ENCODE measurements at regions not wholly inside any gene's neighbourhood (a gene's known extent, or its start where the extent isn't known, plus 50 kb on each side); places are given as distances from the start of the nearest gene placed in this dataset.

DNA sequence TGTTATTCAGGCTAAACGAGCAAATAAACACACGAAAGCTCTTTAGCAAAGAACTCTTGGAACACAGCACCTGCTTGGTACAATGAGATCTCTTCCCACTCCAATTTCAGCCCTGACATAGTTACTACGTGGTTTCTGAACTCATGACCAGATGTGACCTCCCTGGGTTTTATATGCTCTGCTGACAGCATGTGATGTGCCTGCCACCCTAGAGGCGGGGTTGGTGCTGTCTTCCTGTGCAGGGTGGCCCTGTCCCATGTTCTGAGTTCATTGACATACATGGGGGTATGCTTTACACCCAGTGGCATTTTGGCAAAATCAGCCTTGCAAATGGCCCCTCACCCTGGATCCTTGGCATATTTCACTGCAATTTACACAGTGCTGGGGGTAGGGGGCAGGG, 475.3 kb upstream of the ZFHX3 start:
- DNase-seq (ENCODE audit: low read depth) = no peak
- in situ Hi-C loops (cut with HindIII; ENCODE audit: low pct_unique_long_range_greater_than_20kb, low sequenced_read_pairs) = no loop called here

- no peak for DNase-seq (ENCODE audit: low read depth)
- in situ Hi-C loops (cut with HindIII; ENCODE audit: low pct_unique_long_range_greater_than_20kb, low sequenced_read_pairs) = no loop called here
Observed at GRCh38 chr16:73521499-73521898, 473.6 kb upstream of the ZFHX3 start.

DNA sequence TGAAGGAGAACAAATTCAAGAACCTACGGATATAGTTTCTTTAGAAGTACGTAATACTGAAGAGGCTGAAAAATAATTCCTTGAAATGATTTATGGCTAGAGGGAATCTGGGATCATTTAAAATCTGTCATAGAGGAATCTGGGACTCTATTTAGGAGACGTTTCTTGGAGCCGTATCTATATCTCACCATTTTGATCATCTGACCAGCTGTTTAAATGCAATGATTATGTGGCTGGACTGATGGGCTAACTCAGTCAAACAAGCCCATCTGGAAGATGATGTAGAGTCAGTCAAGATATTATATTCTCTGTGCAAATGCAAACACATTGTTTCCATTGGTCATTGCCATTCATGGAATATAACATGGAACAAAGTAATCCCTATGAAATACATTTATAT, 467.7 kb upstream of the ZFHX3 start:
- no peak for DNase-seq (ENCODE audit: low read depth)
- in situ Hi-C loops (cut with HindIII; ENCODE audit: low pct_unique_long_range_greater_than_20kb, low sequenced_read_pairs) = no loop called here

DNA sequence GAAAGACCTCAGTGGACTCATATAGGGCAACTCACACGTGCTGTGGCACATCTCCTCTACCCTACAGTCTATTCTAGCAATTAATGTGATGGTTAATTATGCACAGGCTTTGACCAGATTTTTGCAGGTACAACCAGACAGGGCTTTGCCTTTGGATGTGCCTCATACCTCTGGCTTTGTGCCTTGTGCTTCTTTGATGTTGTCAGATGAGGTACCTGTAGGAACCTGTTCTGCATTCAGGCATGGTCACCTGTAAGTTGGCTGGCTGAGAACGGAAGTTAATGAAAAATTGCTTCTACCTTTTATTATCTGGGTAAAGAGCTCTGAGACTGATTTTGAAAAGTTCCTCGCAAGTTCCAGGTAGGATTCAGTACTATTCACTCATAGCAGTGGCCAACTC, 462.9 kb upstream of the ZFHX3 start:
- no peak for DNase-seq (ENCODE audit: low read depth)

DNA sequence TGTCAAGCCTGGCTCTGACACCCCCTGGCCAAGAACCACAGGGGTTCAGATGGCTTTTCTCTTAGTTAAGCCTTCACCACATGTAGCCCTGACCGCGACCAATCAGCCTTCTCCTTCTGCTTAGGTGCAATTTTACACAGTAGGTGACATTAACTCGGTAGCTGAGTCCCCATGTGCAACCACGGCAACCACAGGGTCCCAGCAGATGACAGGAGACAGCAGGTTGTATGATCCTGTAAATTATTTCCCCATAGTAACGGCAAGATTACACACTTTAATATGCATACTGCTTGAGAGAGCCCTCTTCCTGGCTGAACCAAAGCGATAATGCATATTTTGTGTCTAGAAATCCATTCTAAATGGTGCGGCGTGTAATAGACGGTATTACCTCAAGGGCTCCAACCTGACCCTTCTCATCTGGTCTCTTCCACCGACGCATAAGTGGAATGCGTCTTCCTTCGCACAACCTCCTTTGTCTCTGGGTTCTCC, 458.7 kb upstream of the ZFHX3 start:
- in situ Hi-C loops (cut with HindIII; ENCODE audit: low pct_unique_long_range_greater_than_20kb, low sequenced_read_pairs) = no loop called here
- DNase-seq (ENCODE audit: low read depth) = no peak

More for the DNA sequence above, 462.9 kb upstream of the ZFHX3 start:
- in situ Hi-C loops (cut with HindIII; ENCODE audit: low pct_unique_long_range_greater_than_20kb, low sequenced_read_pairs) = no loop called here

DNA sequence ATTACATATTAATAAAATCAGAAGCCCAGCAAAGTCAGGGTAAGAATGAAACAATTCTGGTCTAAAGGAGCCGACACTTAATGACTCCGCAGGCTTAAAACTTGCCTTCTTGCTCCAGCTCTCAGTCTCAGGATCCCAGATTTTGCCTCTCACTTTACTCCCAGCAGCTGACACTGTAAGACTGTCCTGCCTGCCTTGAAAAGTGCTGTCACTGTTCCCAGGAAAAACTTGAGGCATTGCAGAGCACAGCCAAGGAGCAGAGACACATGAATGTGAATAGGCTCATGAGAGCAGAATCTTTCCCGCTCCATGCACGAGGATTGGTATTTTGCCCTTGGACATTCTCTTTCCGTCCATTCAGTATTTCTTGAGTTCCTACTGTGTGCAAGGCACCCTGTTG, 457.6 kb upstream of the ZFHX3 start:
- DNase-seq (ENCODE audit: low read depth) = no peak
- in situ Hi-C loops (cut with HindIII; ENCODE audit: low pct_unique_long_range_greater_than_20kb, low sequenced_read_pairs) = no loop called here

DNA sequence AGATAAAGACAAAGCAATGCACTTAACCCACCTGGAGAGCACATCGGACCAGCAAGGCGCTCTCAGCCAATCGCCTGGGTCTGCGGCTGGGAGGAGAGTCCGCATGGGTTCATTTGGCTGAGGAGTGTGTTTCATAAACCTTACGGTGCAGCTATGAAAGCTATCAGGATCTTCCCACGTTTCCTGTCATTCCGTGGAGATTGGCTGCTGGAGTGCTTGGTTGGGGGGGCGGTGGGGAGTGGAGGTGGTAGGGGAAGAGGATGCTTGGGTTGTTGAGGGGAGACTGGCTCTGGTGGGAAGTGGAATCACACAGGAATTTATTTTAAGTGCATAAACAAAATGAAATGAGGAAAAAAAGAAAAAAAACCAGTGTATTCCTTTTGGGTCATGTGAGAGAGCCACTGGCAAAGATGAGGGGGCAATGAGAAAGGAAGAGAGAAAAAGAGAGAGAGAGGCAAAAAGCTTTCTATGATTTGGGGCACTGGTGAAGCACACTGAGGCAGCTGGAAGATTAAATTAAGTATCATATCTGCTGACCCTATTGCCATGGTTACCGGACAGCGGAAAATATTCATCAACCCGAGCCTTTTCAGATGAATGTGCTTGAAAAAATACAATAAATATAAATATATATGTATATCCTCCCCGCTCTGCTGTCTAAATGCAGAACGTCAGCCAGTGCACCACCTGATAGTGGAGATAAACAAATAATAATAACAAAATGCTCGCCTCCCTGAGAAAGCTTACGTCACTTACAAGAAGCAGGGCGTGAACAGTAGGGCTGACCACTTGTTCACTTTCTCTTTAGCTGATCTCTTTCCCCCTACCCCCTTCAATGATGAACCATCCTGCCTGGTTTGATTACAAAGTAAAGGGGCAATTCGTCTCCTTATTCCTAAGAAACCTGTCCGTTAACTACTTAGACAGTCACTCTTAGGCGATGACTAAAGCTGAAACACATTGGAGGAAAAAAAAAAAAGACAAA, 457.0 kb upstream of the ZFHX3 start:
- DNase-seq (ENCODE audit: low read depth) = no peak
- in situ Hi-C loops (cut with HindIII; ENCODE audit: low pct_unique_long_range_greater_than_20kb, low sequenced_read_pairs) = no loop called here

DNA sequence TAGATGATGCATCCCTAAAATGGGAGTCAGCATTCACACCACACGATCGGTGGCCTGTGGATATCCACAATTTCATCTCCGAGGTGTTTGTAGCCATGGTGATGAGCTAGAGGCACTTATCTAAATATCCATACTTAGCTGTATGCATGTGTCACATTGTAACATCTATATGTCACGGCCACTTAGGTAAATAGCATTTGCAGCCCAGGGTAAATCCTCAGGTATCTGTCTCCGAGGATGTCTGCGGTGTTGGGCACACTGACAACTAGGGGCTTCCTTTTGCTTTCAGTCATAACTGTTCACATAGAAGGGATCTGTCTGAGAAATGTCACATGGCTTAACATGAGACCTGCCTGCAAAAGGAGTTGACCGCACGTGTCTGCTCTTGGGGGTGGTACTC, 455.2 kb upstream of the ZFHX3 start:
- in situ Hi-C loops (cut with HindIII; ENCODE audit: low pct_unique_long_range_greater_than_20kb, low sequenced_read_pairs) = no loop called here

DNA sequence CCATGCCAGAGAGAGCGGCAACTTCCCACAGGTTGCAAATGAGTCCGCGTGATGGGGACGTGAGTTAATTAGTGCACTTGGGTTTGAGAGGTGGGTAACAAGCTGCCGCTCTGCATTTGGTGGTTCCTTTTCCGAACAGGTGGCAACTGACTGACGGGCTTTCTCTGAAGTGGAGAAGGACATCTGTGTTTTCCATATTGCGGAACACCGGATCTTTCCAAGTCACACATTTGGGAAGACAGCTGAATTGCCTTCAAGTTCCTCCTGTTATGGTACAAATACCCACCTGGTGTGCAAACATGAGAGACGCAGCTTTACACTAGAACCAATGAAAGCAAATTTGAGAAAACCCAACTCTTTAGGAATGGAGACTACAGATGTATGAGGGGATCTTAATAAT, 451.3 kb upstream of the ZFHX3 start:
- in situ Hi-C loops (cut with HindIII; ENCODE audit: low pct_unique_long_range_greater_than_20kb, low sequenced_read_pairs) = no loop called here

More for the DNA sequence above, 455.2 kb upstream of the ZFHX3 start:
- DNase-seq (ENCODE audit: low read depth) = no peak

DNA sequence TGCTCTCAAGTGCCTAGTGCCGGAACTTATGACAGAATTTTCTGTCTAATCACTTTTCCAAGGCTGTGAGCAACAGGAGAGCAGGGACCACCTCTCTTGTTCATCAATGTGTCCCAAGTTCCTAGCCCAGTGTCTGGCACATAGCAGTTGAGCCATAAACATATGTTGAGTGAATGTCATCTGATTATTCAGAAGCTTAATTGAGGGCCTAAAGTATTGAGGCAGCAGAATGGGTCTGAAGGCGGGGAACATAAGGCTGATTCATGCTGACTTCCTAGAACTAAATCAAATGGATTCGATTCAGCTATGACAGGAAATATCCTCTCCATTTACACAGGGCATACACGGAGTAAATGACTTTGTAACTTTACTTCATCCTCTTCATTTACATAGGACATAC, 438.0 kb upstream of the ZFHX3 start:
- in situ Hi-C loops (cut with HindIII; ENCODE audit: low pct_unique_long_range_greater_than_20kb, low sequenced_read_pairs) = no loop called here
- no peak for DNase-seq (ENCODE audit: low read depth)

More for the DNA sequence above, 451.3 kb upstream of the ZFHX3 start:
- no peak for DNase-seq (ENCODE audit: low read depth)

DNA sequence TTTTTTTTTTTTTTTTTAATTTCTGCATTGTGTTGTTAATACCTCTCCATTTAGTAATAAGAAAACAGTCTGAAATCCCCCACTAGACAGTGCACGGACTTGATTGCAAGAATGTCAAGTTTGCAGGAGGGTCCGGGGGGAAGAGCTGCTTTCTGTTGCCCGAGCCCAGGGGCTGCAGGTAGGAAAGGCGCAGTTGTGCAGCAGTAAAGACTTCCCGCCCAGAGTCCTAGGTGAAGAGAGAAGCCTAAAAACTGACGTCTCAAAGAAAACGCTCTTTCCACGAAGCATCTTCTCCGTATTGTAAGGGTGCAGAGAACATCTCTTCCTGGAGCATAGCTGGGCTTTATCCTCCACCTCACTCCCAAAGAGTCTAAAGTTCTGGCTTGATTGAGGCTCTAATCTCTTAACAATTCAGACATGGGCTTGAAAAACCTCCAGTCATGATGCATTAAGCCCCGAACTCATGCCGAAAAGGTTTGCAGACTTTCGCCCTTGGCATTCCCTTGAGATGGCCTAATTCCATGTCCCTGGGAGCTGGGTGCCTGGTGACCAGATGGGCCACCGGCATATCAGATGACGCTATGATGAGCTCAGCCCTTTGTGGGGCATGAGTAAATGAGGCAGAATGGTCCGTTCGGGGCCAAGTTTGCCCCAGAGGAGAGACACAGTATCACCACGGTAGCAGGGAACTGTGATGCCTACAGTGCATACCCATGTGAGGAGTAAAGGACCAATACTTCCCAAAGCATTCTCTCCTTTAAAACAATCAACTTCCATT, 436.2 kb upstream of the ZFHX3 start:
- in situ Hi-C loops (cut with HindIII; ENCODE audit: low pct_unique_long_range_greater_than_20kb, low sequenced_read_pairs) = no loop called here
- DNase-seq (ENCODE audit: low read depth) = no peak

DNA sequence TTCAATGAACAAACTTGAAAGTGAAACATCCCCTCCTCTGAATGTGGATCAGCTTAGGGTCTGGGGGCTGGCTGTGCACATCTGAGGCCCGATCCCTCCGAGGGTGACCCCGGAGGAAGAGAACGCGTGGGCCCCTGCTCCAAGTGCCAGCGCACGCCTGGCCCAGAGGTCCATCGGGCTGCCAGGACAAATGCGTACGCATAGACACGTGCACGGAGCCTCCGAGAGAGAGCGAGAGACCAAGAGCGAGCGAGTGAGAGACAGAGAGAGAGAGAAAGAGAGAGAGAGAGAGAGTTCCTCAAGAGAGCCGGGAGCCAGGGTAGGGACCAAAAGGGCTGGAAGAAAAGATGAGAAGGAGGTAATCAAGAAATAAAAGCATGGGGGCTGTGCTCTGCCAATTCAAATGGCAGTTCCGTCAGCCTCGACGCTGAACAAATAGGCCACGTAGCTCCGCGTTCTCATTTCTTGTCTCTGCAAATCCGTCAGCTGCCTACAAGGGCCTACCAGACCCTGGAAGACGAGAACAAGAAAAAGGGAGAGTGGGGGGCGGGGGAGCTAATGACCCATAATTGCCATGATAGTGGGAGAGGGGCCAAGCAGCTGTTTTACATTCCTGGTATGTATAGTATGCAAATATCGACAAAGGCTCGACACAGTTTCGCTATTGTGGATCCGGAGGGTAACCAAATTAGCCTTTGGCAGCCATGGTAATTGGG, 435.3 kb upstream of the ZFHX3 start:
- in situ Hi-C loops (cut with HindIII; ENCODE audit: low pct_unique_long_range_greater_than_20kb, low sequenced_read_pairs) = no loop called here
- DNase-seq (ENCODE audit: low read depth) = no peak

GRCh38 chr16:73482310-73482709, 434.4 kb upstream of the ZFHX3 start:
- no peak for DNase-seq (ENCODE audit: low read depth)
- in situ Hi-C loops (cut with HindIII; ENCODE audit: low pct_unique_long_range_greater_than_20kb, low sequenced_read_pairs) = no loop called here

- DNase-seq (ENCODE audit: low read depth) = no peak
- in situ Hi-C loops (cut with HindIII; ENCODE audit: low pct_unique_long_range_greater_than_20kb, low sequenced_read_pairs) = no loop called here
Observed at GRCh38 chr16:73480381-73480780, 432.5 kb upstream of the ZFHX3 start.

- no peak for DNase-seq (ENCODE audit: low read depth)
- in situ Hi-C loops (cut with HindIII; ENCODE audit: low pct_unique_long_range_greater_than_20kb, low sequenced_read_pairs) = no loop called here
Observed at GRCh38 chr16:73473713-73474112, 425.8 kb upstream of the ZFHX3 start.

DNA sequence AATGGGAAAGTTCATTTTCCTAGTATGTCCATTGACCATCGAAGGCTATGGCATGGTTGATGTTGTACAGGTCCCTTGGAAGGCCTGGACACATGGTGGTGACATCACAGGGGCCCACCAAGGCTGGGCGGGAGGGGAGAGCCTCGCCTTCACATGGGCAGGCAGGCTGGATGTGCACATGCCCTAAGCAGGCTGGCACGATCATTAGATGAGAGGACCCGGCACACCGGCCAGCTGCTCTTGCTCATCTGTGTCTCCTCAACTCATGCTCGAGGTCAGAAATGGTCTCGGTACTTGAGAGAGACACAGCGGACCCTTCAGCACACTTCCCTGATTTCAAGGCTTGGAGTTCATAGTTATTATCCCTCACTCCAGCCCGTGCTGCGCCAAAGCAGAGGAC, 416.9 kb upstream of the ZFHX3 start:
- DNase-seq (ENCODE audit: low read depth) = no peak
- in situ Hi-C loops (cut with HindIII; ENCODE audit: low pct_unique_long_range_greater_than_20kb, low sequenced_read_pairs) = no loop called here

- no peak for DNase-seq (ENCODE audit: low read depth)
- in situ Hi-C loops (cut with HindIII; ENCODE audit: low pct_unique_long_range_greater_than_20kb, low sequenced_read_pairs) = no loop called here
Observed at GRCh38 chr16:73459586-73459985, 411.7 kb upstream of the ZFHX3 start.

DNA sequence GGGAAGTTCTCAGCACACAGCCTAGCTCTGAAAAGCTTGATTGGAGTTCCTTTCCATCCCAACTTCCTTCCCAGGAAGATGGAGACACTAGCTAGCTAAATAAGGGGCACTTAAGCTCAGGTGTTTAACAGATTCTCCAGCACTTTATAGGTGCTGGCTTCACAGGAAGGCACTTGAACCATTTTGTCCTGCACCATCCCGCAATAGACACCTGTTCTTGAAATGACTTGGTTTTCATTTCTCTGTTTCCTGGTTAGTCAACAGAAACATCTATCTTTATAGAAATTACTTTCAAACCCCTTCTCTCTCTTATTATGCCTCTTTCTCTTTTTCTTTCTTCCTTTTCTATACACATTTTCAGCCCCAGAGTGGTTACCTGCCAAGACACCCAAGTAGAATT, 409.9 kb upstream of the ZFHX3 start:
- no peak for DNase-seq (ENCODE audit: low read depth)
- in situ Hi-C loops (cut with HindIII; ENCODE audit: low pct_unique_long_range_greater_than_20kb, low sequenced_read_pairs) = no loop called here

DNA sequence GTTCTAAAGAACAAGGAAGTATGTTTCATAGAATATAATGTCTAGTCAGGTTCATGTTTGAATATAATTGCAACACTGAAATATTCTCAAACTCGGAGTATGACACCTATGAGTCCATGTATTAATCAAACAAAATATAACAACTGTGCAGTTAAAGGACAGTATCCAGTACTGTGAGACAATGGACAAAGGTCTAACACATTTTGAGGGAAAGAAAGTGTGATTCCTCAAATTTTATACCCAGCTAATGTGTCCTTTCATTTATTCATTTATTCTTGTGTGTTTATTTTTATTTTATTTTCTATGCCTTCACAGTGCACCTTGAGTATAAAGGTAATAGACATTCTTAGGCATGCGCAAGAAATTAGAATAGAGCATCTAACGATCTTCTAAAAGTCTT, 401.0 kb upstream of the ZFHX3 start:
- in situ Hi-C loops (cut with HindIII; ENCODE audit: low pct_unique_long_range_greater_than_20kb, low sequenced_read_pairs) = no loop called here
- DNase-seq (ENCODE audit: low read depth) = no peak
